Stimulated activated CD8-positive, alpha-beta memory T cell treated with anti-CD3 and anti-CD28 coated beads, Interleukin-7, amount 100 ng/mL, for 48 hours (primary cell): ENCODE measurements at regions not wholly inside any gene's neighbourhood (a gene's known extent, or its start where the extent isn't known, plus 50 kb on each side); places are given as distances from the start of the nearest gene placed in this dataset.

Experiments used
- DNase-seq, 2 donors: peaks; one replicate each; pipeline ENCODE4 v3.0.0-alpha.2; 2020; ENCODE audit warnings: low read depth in 1 of 2; ENCODE audit errors: extremely low read depth in 1 of 2

DNA sequence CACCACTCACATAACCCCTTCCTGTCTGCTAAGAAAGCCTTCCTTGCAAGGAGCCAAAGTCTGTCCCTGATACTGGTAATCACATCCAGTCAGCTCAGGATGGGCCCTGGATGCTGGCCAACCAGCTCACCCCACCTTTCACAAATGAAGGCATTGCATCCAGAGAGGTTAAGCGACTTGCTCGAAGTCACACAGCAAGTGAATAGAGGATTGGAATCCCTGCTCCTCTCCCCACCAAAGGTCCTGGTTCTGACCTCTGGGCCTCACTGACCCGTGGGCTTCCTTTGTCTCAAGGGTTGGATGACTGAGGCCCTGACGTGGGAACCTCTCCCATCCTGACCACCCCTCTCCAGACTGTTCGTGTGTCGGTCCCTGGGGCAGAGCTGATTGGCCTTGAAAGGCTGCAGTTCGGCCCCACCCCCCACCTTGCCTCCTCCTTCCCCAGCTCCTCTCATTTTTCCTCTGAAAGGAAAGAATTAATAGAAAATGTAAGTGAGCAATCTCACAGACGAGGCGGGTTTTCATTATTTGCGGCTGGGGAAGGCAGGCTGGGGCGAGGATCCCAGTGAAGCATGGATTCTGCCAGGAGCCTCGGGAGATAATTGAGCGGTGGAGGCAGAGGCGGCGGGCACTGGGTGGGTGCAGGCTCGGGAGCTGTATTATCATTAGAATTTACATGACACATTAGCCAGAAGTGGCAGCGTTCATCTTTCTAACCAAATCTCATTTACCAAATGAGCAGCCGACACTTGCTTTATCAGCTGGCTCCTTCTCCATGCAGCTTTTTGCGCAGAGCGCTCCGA is 101.5 kb upstream of the CSF3R start:
- DNase-seq: no peak

DNA sequence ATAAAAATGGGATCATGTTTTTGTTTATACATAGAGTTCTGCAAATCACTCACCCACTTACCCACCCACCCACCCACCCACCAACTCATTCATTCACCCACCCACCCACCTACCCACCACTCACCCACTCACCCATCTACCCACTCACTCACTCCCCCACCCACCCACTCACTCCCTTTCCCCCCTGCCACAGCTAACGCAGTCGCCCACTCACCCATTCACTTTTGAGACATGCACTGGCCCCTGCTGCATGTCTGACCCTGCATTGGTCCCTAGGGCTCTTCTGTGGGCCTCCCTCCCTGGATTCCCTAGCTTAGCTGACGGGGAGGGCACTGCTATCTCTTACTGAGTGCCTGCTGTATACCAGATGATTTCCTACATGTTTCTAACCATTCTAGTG is 100.4 kb upstream of the CSF3R start:
- no peak for DNase-seq

GRCh38 chr1:36582066-36582755 is 99.5 kb upstream of the CSF3R start:
- no peak for DNase-seq

DNA sequence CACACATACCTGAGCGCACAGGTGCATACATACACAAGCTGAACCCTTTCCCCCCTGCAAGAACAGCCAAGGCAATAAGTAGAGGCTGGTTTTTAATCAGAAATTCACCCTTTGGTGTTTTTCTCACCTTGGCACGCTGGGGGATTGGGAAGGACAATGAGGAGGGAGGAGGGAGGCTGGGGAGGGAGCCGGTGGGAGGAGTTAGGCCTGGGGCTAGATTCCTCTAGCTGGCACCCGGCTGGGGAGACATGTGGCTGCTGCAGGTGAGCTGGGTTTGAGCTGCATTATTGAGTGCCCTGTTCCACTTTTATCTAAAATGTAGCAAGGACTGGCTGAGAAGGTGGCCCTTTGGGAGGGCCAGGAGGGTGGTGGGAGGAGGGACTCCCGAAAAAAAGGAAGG is 97.8 kb upstream of the CSF3R start:
- no peak for DNase-seq

DNA sequence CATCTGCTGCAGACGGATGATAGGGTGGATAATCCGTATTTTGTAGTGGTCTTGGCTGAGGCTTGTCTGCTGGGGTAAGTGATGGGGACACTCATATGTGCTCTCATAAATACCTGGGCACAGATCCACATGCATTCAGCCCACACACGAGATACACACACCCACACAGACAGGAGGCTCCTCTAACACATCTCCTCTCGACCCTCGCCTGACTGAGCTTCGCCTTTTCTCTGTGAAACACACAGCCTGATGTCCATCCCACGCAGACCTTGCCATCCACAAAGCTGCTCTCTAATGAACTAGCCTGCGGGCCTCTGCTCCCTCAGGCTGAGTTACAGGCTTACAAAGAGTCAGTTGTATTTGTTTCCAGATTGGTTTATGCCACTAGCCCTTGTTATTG is 96.3 kb upstream of the CSF3R start:
- no peak for DNase-seq

DNA sequence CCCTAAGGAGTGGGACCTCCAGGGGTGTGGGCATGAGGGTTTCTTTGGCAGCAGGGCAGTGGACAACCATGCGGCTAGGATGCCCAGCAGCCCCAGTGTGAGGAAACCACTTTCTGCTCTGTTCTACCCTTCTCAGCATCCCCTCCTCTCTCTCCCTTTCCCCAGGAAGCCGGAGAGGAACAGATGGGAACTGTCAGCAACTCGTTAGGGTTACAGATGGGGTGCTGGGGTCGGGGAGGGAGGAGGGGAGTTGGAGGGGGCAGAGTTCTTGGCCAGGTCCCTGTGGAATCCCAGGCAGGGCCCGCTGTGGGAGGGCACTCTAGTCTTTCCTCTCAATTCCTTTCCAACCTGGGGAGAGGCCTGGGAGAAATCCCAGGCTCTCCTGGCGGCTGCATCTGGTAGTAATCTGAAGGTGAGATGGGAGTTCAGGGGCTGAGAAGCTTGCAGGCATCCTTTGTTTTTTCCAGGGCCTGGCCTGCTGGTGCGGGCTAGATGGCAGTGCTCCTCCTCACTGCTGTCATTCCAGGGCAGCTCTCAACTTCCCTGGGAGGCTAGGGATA is 93.9 kb upstream of the CSF3R start:
- no peak for DNase-seq

DNA sequence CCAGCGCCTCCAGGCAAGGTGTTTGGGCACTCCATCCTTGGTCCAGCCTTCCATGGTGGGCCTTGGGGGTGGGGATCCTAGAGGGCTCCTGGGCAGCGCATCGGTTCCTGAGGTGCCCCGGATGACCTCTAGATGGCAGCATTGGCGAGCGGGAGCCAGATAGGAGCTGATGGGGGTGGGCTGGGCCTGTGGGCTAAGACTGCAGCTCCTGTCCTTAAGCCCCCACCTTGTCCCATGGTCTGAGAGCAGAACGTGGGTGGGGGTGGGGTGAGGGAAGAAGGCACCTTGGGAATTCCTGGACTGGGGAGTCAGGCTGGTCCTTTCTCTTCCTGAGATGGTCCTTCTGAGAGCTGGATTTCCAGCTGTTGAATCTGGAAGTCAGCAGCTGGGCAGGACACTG is 93.4 kb upstream of the CSF3R start:
- DNase-seq: peak in 1 of 2 donors; percentile 29

DNA sequence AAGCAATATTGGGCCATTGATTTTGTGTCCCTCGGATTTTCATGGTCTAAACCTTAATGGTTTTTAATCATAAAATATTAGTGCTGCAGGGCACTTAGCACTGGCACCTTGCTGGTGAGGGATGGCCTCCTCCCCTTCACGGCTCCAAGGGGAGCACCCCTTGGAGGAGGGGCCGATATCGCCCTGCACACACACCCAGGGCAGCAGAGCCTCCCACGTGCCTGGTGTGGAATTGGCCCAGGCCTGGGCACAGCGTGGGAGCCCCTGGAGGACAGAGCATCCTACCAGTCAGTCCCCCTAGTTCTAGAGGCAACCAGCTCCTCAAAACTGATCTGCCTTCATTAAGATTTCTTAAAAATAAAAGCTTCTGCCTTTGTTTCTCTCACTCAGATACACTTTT is 90.7 kb upstream of the CSF3R start:
- no peak for DNase-seq

DNA sequence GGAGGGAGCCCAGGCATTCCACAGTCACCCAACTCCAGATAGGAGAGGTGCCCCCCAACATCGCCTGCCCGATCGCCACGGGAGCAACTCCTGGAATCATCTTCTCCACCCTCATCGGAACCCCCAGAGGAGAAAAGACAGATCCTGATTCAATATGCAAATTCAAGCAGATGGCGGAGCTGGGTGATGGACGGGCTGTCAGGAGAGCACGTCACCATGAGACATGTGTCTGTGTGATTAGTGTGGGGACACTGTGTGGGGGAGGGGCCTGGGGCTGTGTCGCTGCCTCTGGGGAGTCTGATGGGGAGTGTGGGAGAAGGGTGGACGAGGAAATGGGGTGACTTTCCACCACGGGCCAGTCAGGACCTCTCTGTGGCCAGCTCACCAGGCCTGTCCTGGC is 90.2 kb upstream of the CSF3R start:
- DNase-seq: no peak

- no peak for DNase-seq
Observed at GRCh38 chr1:36572142-36572715, 89.5 kb upstream of the CSF3R start.

DNA sequence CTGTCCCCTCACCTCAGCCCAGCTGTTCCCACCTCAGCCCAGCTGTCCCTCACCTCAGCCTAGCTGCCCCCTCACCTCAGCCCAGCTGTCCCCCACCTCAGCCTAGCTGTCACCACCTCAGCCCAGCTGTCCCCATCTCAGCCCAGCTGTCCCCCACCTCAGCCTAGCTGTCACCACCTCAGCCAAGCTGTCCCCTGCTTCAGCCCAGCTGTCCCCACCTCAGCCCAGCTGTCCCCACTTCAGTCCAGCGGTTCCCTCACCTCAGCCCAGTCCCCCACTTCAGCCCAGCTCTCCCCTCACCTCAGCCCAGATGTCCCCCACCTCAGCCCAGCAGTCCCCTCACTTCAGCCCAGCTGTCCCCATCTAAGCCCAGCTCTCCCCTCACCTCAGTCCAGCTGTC is 88.4 kb upstream of the CSF3R start:
- no peak for DNase-seq

DNA sequence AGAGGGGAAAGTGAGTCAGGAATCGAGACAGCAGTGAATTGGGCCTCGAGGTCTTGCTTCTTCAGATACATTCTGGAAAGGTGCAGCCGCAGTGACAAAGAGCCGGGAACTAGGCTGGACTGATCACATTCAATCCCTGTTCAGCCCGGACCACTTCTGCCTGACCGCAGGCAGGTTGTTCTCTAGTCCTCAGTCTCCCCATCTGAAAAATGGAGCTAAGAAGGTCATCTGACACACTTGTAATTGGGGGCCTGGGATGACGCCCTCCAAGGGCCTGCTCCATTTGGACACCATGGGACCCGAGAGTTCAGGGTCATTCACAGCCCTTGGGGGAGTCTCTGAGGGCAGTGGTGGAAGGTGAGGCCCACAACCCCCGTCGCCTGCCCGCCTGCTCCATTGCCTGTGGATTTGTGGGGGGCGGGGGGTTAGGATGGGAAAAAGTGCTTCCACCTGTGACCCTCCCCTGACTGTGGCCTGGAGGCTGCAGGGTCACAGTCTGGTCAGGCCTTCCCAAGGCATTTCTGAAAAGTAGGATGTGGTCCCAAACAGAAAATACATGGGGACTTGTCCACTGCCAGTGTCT is 87.9 kb upstream of the CSF3R start:
- DNase-seq: no peak

- no peak for DNase-seq
Observed at GRCh38 chr1:36570006-36570405, 87.3 kb upstream of the CSF3R start.

DNA sequence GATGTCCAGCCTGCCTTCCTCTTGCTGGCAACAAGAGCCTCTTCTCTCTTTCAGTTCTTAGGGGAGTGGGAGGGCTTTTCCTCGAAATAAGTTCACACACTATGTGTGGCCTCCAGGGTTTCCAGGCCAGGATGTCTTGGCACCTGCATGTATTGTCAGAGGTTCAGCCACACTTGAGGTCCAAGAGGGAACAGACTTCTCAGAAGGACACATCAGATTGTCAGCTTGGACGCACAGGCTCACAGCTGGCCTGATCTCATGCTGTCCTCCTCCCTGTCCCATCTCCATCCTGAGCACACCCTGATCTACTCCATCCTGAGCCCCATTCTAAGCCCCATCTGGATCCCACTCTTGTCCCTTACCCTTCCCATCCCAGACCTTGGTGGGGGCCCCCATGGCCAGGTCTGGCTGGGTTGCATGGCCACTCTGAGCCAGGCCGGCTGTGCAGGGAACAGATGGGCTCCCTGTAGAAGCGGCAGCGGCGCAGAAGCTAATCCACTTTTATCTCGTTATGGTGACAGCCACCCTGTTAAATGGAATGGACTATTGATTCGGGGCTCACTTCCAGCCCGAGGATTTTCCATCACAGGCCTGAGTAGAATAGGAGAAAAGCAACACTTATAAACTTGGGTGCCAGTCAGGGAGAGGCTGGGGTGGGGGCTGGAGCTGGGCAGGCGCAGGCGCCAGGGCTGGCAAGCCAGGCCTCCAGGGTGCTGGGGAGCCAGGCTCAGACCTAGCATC is 85.1 kb upstream of the CSF3R start:
- DNase-seq: no peak

DNA sequence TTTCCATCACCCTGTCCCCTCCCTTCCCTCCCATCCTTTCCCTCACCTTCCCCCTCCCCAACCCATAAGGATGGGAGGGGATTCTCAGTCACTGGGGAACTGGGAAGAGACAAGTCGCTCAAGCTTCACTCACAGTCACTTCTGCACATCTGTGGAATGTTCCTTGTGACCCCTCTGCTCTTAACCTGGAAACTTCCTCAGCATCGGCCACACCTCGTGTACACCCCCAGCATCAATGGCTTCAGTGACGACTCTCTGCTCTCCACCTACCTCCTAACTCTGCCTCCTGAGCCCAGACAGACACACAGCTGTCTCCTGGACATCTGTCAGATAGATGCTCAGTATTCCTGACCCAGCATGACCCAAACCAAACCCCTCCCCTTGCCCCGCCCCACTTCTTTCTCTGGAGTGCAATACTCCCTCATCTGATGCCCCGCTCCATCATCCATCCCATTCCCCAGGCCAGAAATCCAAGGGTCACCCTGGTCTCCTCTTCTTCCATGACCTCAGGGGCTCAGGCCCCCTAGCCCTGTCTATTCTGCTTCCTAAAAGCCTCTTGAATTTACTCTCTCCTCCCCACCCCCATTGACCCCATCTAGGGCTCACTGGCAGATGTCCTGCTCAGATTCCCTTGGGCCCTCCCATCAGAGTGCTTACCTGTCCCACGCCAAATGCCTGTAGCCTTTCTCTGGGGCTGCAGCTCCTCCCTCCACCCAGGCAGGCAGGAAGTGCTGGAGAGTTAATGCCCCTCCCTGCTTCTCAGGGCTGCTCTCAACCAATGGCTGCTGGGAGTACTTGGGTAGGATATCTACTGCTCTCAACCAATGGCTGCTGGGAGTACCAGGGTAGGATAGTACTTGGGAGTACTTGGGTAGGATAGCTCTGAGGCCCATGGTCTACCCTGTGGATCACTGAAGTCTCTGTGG is 83.1 kb upstream of the CSF3R start:
- no peak for DNase-seq

- DNase-seq: no peak
Observed at GRCh38 chr1:36562181-36562685, 79.5 kb upstream of the CSF3R start.

- no peak for DNase-seq
Observed at GRCh38 chr1:36561361-36561724, 78.6 kb upstream of the CSF3R start.

DNA sequence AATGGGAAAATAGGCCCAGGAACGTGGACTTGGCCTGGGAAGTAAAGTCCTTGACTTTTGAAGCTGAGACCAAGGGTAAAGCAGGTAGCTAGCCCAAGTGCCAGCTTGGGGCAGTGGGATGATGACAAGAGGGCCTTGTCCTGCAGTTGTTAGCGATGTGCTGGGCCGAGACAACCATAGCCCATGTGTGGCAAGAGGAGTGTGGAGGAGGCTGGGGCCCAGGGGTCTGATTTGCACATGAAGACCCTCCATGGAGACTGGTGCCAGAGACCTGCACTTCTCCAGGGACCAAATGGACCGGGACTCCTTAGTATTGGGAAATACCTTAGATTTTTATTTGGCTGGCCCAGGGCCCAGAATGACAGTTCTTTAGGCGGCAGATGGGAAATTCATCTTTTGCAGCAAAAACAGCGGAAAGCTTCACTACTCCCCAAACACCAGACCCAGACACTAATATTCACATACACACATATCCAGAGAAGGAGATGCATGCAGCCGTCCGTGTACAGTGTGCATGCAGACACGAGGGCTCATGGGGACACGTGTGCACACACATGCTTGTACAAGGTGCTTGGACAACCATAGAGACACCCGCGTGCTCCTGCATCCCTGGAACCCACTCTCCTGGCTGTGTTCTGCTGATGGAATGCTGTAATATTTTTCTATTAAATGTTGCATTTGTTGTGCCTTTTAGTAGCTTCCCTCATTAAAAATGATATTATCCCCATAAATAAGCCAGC is 78.1 kb upstream of the CSF3R start:
- DNase-seq: no peak

DNA sequence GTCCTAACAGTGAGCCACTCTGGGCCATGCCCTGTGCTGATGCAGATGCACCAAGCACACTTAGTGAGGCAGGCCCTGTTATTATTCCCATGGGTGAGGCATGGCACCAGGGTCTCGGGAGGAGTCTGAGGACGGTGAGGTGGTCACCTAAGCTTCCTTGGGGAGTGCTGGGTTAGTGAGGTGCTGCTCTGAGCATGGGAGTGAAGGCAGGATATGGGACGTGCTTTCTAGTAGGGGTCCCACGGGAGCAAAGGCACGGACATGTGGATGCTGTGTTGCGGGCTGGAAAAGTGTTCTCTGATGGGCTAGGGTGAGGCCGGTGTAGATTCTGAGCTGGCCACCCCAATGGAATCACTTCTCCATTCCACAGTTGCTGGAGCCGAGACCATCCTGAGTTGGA is 77.5 kb upstream of the CSF3R start:
- no peak for DNase-seq
